ENCODE measurements at regions not wholly inside any gene's neighbourhood (a gene's known extent, or its start where the extent isn't known, plus 50 kb on each side); places are given as distances from the start of the nearest gene placed in this dataset.

DNA sequence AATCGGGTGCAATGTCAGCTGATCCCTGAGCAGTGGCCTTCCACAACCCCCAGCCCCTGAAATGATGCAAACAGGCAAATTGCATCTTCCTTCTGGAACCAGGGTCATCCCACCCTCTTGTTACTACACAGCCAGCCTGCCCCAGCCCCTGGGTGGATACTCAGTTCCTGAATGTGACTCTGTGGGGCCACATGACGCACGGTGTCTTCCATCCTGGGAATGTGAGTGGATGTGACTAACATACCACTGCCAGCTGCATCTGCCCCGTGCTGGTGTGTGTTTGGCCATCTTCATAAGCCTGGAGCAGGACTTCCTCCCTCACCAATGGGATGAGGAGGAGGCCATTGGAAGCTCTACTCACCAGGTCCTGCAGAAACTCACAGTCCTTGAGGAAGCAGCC, 257.9 kb upstream of the ADAMTS16 start:
- no peak for DNase-seq (ENCODE audit: low read depth in 4 of 4, low spot score in 3 of 4)

DNA sequence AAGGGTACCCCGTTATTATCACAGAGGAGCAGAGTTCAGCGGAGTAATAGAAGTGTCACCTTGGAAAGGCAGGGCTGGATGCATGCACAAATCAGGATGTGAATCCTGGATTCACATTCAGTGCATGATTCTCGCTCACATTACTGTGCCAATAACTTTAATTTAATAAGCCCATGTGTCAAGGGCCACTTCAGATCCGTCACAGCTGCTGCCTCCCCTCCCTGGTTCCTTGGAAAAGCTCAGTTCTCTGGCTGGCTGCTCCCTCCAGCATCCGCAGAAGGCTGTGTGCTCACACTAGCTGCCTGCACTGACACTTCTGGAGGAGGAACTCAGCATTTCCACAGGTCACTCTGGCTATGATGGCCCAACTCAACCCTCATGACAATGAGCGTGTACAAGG, 256.8 kb upstream of the ADAMTS16 start:
- DNase-seq (ENCODE audit: low read depth in 4 of 4, low spot score in 3 of 4), result peak in 2 of 4 donors; percentile 18 to 39

DNA sequence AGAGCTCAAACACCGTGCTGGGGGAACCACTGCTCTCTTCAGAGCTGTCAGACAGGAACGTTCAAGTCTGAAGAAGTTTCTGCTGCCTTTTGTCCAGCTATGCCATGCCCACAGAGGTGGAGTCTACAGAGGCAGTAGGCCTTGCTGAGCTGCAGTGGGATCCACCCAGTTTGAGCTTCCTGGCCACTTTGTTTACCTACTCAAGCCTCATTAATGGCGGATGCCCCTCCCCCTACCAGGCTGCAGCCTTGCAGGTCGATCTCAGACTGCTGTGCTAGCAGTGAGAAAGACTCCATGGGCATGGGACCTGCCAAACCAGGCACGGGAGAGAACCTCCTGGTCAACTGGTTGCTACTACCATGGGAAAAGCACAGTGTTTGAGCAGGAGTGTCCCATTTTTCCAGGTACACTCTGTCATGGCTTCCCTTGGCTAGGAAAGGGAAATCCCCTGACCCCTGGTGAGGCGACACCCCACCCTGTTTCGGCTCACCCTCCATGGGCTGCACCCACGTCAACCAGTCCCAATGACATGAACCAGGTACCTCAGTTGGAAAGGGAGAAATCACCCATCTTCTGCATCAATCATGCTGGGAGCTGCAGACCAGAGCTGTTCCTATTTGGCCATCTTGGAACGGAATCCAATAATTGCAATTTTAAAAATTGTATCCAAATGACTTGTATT, 246.9 kb upstream of the ADAMTS16 start:
- DNase-seq (ENCODE audit: low read depth in 4 of 4, low spot score in 3 of 4), result no peak

DNA sequence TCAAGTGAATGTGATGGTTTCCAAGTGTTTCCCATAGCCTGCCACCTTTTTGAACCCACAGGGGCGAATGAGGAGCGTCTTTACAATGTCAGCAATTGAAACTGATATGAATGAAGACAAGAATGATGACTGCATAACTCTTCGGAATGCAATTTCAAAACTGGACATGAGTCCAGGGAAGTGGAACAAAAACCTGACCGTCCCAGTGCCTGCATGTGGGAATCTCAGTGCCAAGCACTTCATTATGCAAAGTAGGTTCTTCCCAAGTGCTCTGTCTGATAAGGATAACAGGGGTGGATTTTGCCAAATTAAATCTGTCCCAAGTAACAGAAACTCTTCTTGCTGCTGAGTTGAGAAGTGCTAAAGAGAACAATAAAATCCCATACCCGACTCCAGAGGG, 243.8 kb upstream of the ADAMTS16 start:
- no peak for DNase-seq (ENCODE audit: low read depth in 4 of 4, low spot score in 3 of 4)

DNA sequence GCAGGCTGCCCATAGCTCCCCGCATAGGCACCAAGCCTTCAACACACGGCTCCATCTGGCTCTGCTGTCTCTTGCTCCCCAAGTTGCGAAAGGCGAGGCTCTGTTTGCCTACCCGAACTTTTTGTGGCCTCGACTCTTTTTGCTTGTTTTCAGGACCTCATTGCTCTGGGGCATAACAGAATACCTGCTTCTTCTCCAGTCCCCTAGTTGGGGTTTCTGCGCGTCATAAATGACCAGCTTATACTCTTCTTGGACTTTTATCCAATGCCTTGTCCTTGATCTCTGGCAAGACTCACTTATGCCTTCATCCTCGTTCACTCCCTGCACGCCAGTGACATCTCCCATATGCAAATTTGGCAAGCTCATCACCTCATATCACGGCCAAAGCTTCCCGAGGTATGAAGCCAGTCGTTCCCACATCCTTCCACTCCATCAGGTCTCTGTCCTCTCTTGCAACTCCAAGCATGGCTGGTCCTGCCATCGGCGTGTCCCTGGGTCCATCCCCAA, 238.8 kb upstream of the ADAMTS16 start:
- DNase-seq (ENCODE audit: low read depth in 4 of 4, low spot score in 3 of 4), result no peak

DNA sequence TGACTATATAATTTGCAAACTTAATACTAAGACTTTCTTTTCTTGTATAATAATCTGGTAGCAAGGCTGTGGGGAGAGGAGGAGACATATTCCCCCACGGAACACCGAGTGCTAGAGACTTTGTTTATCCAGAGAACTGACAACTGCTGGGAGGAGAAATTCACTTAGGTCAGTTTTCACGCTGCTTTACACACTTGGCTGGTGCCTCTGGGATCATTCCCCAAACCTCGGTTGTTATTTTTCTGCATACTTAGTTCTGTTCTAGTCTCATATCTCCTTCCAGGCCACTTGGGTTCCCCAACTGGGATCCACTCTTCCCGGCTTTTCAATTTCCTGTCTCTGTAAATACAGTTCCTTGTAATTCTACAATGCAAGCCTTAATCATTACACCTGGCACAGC, 238.2 kb upstream of the ADAMTS16 start:
- DNase-seq (ENCODE audit: low read depth in 4 of 4, low spot score in 3 of 4), result no peak

DNA sequence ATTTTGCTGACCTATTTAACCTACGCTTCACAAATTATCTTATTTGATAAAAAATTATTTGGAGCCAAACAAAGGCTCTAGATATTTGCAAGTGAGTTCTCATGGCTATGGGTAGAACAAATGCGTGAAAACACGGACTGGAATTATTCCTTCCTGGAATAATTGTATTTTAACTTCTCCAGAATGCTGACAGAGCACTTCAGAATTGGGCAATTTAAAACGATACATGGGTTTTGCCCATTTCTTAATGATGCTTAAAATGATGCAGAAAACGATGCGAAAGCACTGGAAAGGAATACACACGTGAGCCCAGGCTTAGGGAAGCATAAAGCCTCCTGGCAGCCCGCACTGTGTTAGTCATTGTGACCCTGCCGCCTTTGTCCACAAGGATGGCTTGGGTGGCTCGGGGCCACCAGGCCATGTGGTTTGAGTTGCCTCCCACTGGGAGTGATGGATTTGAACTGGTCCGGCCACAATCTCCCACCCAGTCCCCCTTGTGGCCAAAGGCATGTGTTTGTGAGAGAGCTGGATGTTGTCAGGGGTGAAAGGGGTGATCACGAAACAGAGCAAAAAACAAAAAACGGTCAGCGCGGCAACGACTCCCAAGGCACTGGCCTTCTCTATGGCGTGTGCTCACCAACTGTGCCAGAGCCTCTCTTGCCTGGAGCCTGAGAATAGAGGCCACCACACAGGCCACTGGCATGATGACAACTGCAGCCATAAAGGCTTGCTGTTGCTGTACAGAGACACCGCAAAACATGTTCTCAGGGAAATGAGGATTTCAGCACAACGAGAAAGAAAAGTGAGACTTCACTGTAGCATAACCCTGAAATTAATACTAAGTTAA, 234.2 kb upstream of the ADAMTS16 start:
- no peak for DNase-seq (ENCODE audit: low read depth in 4 of 4, low spot score in 3 of 4)

DNA sequence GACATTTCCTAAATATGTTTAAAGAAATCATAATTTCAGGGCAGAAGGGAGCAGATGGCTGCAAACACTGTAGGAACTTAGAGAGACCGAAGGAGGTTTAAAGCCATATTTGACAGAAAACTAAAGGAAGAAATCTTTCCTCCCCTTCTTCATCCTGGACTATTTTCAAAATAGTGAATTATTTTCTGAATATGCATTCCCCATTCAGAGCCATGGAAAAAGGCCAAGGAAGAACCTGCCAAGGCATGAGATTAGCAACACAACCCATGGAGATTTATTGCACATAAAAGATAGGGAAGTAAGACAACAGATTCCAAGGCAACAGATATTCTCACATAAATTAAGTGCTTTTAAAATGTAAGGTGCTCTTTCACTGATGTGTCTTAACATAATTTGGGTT, 233.3 kb upstream of the ADAMTS16 start:
- DNase-seq (ENCODE audit: low read depth in 4 of 4, low spot score in 3 of 4), result no peak

DNA sequence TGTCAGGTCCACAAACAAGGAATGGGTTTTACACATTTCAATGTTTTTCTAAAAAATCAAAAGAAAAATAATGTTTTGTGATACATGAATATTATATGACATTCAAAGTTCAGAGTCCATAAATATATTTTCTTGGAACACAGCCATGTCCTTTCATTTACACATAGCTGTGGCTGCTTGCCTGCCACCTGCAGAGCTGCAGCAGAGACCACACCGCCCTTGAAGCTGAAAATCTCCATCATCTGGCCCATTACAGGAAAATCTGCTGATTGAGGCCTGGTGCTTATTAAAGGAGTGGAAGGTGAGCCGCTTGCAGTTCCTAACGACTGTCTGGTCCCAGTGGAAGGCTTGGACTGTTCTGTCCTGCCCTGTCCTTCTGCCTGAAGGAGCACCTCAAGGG, 232.6 kb upstream of the ADAMTS16 start:
- DNase-seq (ENCODE audit: low read depth in 4 of 4, low spot score in 3 of 4), result no peak

DNA sequence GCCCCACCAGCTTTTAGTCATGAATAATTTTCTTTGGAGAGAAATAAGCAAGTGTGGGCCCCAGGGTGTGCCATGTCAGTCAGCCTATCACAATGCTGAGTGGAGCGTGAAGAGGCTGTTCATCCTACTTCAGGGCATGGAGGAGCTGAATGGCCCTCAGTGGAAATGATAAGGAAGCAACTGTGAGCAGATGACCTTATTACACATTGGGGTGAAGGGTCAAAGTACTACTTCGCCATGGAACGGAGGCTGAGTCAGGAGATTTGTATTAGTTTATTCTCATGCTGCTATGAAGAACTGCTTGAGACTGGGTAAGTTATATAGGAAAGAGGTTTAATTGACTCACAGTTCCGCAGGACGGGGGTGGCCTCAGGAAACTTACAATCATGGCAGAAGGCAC, 231.0 kb upstream of the ADAMTS16 start:
- no peak for DNase-seq (ENCODE audit: low read depth in 4 of 4, low spot score in 3 of 4)

DNA sequence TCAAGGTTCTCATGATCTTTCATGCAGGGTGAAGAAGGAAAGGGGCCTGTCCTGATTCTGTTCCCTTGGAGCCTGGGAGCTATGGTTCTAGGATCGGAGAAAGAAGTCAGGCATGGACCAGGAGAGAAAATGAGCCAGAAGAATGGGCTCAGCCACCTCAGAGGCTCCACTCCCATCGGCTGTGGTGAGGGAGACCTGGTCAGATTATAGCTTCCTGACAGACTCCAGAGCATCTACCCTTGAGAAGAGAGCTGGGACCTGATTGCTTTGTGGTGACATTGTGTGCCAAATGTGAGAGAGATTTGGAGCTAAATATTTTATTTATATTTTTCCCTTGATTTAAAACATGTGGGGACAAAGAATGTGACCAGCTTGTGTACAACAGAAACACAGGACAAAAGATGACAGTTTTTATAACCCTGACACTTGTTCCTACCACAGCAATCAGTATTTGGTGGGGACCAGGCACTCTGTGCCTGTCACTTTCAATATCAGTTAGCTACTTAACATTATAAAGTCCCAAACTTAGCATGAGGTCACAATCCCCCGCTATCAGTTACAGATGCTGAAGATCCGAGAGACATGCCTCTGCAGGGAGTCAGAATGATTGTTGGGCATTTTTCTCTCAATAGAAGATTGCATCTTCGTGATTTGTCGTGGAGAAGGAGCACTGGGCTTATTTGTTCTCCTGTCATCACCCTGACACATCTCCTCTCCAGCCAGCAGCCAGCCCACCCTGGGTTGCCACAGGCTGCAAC, 228.3 kb upstream of the ADAMTS16 start:
- no peak for DNase-seq (ENCODE audit: low read depth in 4 of 4, low spot score in 3 of 4)

DNA sequence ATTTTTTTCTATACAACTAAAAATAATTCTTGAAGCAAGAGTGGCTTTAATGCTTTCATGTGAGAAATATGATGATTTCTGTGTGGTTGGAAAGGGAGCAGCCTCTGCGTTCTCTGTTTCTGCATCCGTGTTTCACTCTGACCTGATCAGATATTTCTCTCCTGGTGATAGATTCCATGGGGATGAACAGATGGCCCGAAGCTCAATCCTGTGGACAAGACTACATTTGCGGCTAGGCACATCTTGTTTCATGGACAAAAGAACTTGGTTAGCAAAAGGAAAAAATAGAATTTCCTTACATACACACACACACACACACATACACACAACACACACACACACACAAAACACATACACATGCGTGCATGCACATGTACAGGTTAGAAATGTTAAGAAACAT, 218.2 kb upstream of the ADAMTS16 start:
- no peak for DNase-seq (ENCODE audit: low read depth in 4 of 4, low spot score in 3 of 4)

DNA sequence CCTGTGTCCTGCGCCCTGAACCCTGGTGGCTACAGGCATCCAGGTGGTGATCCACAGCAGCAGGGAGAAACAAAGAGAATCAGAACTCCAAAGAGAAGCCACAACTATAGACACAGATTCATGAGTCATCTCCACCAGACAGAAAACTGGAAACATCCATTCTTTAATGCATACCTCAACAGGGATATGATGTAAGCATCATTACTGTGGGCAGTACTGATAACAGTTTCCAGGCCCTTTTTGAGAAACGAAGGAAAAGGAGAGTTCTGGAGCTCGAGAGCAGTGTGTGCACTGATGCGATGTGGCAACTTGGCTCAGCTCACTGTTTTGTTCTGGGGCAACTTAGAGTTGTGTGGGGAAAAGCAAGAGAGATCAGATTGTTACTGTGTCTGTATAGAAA, 215.6 kb upstream of the ADAMTS16 start:
- DNase-seq (ENCODE audit: low read depth in 4 of 4, low spot score in 3 of 4), result no peak

DNA sequence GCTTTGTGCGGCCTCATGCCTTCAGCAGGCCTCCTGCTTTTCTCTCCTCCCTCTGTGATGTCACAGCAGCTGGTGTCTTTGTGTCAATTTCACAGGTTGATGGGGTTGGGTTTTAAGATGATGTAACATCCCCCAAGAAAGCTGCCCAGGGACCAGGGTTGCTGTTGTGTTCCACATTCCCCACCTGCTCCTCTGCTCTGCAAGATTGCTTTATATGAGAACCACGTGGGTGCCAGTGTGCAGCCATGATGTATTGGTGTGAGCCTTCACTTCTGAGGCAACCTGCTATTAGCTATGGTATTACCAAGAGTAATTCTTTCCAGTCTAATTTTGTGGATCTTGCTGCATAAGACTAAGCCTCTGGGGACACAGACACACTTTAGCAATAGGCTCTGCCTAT, 213.0 kb upstream of the ADAMTS16 start:
- DNase-seq (ENCODE audit: low read depth in 4 of 4, low spot score in 3 of 4), result no peak

DNA sequence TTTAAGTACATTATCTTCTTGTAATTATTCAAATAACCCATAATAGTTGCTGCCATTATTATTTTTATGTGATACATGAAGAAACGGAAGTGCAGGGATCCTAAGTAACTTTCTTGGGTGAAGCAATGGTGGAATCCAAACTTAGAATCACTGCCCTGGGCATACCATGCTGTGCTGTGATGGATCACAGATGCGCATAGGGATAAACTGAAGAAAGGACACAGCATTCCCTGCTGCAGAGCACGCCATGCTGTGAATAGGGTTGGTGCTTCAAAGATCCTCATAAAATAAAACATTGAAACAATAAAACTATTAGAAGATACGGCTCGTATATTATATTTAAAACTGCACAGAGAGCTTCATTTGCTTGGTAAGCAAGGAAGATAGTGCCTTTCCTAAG, 211.7 kb upstream of the ADAMTS16 start:
- no peak for DNase-seq (ENCODE audit: low read depth in 4 of 4, low spot score in 3 of 4)

DNA sequence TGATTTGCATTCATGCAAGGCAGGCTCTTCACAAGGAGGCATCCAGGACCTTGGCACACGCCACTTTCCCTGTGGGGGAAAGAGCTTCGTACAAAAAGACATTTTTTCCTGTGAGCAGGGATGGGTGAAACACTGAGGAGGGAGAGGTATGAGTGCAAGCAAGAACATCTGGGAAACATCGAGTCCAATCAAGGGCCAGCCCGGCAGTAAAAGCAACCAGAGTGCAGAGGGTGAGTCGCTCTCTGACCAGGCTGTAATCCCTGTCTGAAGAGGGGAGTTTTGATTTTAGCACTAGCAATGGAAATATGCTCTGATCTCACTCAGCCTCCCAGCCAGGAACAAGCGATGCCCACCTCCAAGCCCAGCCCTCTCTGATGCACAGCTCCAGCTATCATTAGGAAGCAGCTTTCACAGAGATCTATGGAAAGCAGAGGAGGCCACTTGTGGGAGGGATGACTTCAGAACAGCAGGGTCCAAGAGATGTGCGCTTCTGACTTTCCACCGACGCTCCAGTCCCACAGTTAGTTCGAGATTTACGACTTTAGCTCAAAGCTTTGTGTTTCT, 211.0 kb upstream of the ADAMTS16 start:
- DNase-seq (ENCODE audit: low read depth in 4 of 4, low spot score in 3 of 4), result no peak

DNA sequence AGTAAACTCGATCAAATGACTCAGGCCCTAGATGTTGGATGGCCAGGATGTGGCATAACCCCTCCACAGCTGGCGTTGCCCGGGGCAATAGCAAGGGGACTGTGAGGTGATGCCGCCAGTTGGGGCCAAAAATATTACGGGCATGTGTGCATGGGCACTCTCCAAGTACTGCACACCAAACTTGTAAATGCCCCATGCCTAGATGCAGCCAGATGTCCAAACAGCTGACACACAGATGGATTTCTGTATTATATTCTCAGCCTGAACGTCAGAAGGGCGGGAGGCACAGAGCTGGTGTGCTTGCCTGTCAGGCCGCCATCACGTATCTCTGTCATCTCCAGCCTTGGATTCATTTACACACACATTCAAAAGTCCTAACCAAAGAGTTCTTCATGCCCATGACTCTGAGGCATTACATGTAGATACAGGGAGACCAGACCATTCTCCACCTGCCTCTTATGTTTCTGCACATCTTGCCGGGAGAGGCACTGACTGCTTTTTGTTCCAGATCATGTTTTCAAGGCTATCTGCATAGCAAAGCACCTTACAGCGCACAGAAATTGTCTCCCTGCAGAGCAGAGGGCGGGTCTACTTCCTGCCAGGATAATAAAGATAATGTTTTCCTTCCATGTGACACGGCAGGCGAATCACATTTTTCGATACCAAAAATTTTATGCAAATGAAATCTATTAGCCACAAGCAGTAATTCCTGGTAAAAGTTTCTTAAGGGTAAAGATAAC, 200.9 kb upstream of the ADAMTS16 start:
- no peak for DNase-seq (ENCODE audit: low read depth in 4 of 4, low spot score in 3 of 4)

DNA sequence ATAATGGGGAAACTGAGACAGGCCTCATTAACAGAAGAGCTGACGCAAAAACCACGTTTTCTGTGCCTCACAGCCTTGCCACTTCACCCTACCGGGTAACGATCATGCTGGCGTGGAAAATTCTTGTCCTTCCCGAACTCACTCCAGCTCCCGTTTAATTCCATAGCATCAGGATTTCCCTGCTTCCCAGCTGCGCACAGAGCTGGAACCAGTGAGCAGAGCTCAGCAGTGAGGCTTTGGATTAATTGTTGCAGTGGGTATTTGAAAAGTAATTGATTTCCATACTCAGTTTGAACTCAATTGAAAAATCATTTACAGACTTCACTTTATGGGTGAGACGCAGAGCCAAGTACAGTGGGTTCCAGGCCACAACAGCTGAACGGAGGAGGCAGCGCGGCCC, 199.0 kb upstream of the ADAMTS16 start:
- no peak for DNase-seq (ENCODE audit: low read depth in 4 of 4, low spot score in 3 of 4)

DNA sequence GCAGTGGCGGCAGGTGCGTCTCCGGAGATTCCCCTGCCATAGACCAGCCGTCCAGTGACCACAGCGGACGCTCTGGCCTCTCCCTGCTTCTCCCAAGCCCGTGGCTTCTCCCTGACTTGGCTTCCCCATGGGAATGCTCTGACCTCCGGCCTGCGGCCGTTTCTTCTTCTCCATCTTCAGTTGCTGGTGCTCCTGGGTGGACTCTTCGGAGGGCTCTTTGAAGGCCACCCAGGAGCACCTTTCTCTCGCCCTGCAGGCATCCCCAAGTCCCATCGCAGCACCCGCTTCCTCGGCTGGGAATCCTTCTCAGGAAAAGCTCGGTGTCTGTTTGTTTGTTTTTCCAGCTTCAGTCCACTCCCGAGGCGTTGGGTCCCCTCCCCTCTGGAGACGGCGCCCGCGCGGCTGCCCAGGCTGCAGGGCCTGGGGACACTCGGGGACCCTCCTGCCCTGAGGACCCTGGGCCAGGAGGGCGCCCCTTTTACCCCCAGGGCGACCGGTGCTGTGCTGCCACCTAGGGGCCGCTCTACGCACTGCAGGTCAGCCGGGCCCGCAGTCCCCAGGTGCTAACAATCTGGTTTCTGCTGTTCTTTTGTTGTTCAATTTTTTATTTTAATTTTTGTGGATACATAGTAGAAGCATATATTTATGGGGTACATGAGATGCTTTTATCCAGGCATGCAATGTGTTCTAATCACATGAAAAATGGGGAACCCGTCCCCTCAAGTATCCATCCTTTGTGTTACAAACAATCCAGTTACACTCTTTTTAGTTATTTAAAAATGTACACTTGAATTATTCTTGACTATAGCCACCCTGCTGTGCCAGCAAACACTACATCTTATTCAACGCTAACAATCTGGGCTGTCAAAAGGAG, 197.9 kb upstream of the ADAMTS16 start:
- DNase-seq (ENCODE audit: low read depth in 4 of 4, low spot score in 3 of 4), result no peak

DNA sequence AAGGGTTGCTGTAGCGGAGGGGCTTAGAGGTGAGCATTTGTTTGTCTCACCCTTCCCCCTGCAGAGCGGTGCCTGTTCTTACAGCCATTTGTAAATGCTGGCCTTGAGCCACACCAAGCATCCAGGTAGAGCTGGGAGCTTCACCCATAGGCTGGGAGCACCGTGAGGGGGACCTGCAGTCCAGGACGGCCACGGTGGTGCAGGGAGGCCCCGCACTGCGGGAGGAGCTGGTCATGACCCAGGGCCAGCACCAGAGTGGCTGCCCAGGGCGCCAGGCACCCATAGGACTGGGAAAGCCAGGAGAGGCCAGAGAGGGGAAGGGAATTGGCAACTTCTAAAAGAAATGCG, 197.3 kb upstream of the ADAMTS16 start:
- no peak for DNase-seq (ENCODE audit: low read depth in 4 of 4, low spot score in 3 of 4)
